ENCODE measurements at regions not wholly inside any gene's neighbourhood (a gene's known extent, or its start where the extent isn't known, plus 50 kb on each side); places are given as distances from the start of the nearest gene placed in this dataset.

- peak overlapping the region in 1 of 2 donors; percentile 19 for H3K27ac ChIP-seq
- TF ChIP-seq CTCF (IDR thresholded peaks at IDR 0.05), result no peak
- DNase-seq (peak in 2 of 4 donors; percentile 50 to 77), ATAC-seq (peak; percentile 78)
- no peaks in the 10 kb centered on the region for H3K4me1 ChIP-seq
- H3K27me3 ChIP-seq, result no peaks in the 10 kb centered on the region
- intact Hi-C loops (cut with DNase I), result no loop called here
- H3K9me3 ChIP-seq, result no peaks in the 10 kb centered on the region
- no peaks in the 10 kb centered on the region for H3K36me3 ChIP-seq
- no peak overlapping the region for H3K4me3 ChIP-seq
These were observed 115.0 kb upstream of the KIF5B start for GRCh38 chr10:32171204-32171603.

- no peaks in the 10 kb centered on the region for H3K36me3 ChIP-seq
- TF ChIP-seq CTCF (IDR thresholded peaks at IDR 0.05), result no peak
- H3K4me1 ChIP-seq, result no peaks in the 10 kb centered on the region
- no peaks in the 10 kb centered on the region for H3K27me3 ChIP-seq
- H3K9me3 ChIP-seq, result no peaks in the 10 kb centered on the region
- no peak for DNase-seq
- H3K4me3 ChIP-seq, result no peak overlapping the region
- no peak for ATAC-seq
- no peak overlapping the region for H3K27ac ChIP-seq
- intact Hi-C loops (cut with DNase I), result no loop called here
These were observed 113.3 kb upstream of the KIF5B start for GRCh38 chr10:32169556-32169955.

GRCh38 chr10:32167450-32167849, 111.2 kb upstream of the KIF5B start:
- H3K4me3 ChIP-seq, result no peak overlapping the region
- TF ChIP-seq CTCF (IDR thresholded peaks at IDR 0.05), result no peak
- DNase-seq (no peak), ATAC-seq (no peak)
- H3K4me1 ChIP-seq, result no peaks in the 10 kb centered on the region
- H3K36me3 ChIP-seq, result no peaks in the 10 kb centered on the region
- H3K27ac ChIP-seq, result no peak overlapping the region
- H3K9me3 ChIP-seq, result no peaks in the 10 kb centered on the region
- intact Hi-C loops (cut with DNase I), result no loop called here
- H3K27me3 ChIP-seq, result no peaks in the 10 kb centered on the region

- H3K27ac ChIP-seq, result no peak overlapping the region
These were observed 110.1 kb upstream of the KIF5B start for GRCh38 chr10:32166365-32166764.

GRCh38 chr10:32163762-32164148, 107.5 kb upstream of the KIF5B start:
- intact Hi-C loops (cut with DNase I), result no loop called here
- no peaks in the 10 kb centered on the region for H3K4me1 ChIP-seq
- DNase-seq (no peak), ATAC-seq (no peak)
- no peak overlapping the region for H3K4me3 ChIP-seq
- no peak overlapping the region for H3K27ac ChIP-seq
- H3K36me3 ChIP-seq, result no peaks in the 10 kb centered on the region
- H3K27me3 ChIP-seq, result no peaks in the 10 kb centered on the region
- TF ChIP-seq CTCF (IDR thresholded peaks at IDR 0.05), result no peak
- no peaks in the 10 kb centered on the region for H3K9me3 ChIP-seq

More at GRCh38 chr10:32166365-32166764, 110.1 kb upstream of the KIF5B start:
- H3K36me3 ChIP-seq, result no peaks in the 10 kb centered on the region
- no peaks in the 10 kb centered on the region for H3K9me3 ChIP-seq
- DNase-seq (no peak), ATAC-seq (no peak)
- H3K4me1 ChIP-seq, result no peaks in the 10 kb centered on the region
- intact Hi-C loops (cut with DNase I), result no loop called here
- no peak for TF ChIP-seq CTCF (IDR thresholded peaks at IDR 0.05)
- no peak overlapping the region for H3K4me3 ChIP-seq
- no peaks in the 10 kb centered on the region for H3K27me3 ChIP-seq

Measured in left lung (tissue), 4 donors.